ENCODE measurements at regions not wholly inside any gene's neighbourhood (a gene's known extent, or its start where the extent isn't known, plus 50 kb on each side); places are given as distances from the start of the nearest gene placed in this dataset.

- TF ChIP-seq REST (IDR thresholded peaks at IDR 0.05; ENCODE audit: low read depth) (no peak), SP1 (IDR thresholded peaks at IDR 0.05; ENCODE audit: low read depth) (no peak), ZBTB33 (IDR thresholded peaks at IDR 0.05; ENCODE audit: extremely low read depth, insufficient replicate concordance, low read length) (no peak), ELF1 (IDR thresholded peaks at IDR 0.05; ENCODE audit: borderline replicate concordance, low read depth) (no peak)
Observed at GRCh38 chr20:40958598-40958997, 70.0 kb upstream of the TOP1 start (continued).

GRCh38 chr20:40959325-40960092 lies 69.1 kb upstream of the TOP1 start:
- Histone ChIP-seq H3K27me3 (ENCODE audit: insufficient read depth, low read length) (no peaks in the 10 kb centered on the region), H3K4me1 (ENCODE audit: control insufficient read depth in 1 of 2, insufficient read depth in 2 of 2, low read length in 2 of 2) (peaks cover 0 to 9% of the 10 kb centered on the region in 2 experiments; a peak in 3 of 4 replicates), H3K9ac (ENCODE audit: low read length) (no peak overlapping the region), H3K27ac (ENCODE audit: low read depth, low read length) (no peak overlapping the region), H3K9me2 (ENCODE audit: insufficient read depth) (no peaks in the 10 kb centered on the region), H3K36me3 (ENCODE audit: control insufficient read depth in 1 of 2, insufficient read depth in 2 of 2, low read length in 2 of 2) (no peaks in the 10 kb centered on the region), H4K20me1 (ENCODE audit: insufficient read depth) (no peaks in the 10 kb centered on the region), H3K9me3 (ENCODE audit: control insufficient read depth in 1 of 2, insufficient read depth in 1 of 2, low read depth in 1 of 2, low read length in 2 of 2) (no peaks in the 10 kb centered on the region), H3K4me2 (ENCODE audit: low read length) (no peak overlapping the region), H3K4me3 (replicated peaks in 1 of 2; ENCODE audit: low read depth in 1 of 2, low read length in 2 of 2) (no peak overlapping the region), H2AFZ (ENCODE audit: low read depth, low read length, poor library complexity, severe bottlenecking) (no peak overlapping the region), H3K79me2 (ENCODE audit: insufficient read depth, low read length) (no peaks in the 10 kb centered on the region)
- BruUV-seq (replicated peaks) = no TSS peak
- ChIA-PET CTCF (no interaction called here), RAD21 (ENCODE audit: low non-redundant PET in 1 of 2, low total read pairs in 2 of 2, uncharacterized antibody in 2 of 2, unreplicated experiment in 2 of 2) (no interaction called here), POLR2A (no interaction called here)
- intact Hi-C loops (cut with micrococcal nuclease) = loop anchor here (5.0 kb wide), 3 partner anchors 227 to 1847 kb away; no protein-coding TSS in a partner anchor
- no peak for TF ChIP-seq TCF7L2 (IDR thresholded peaks at IDR 0.05; ENCODE audit: borderline replicate concordance, extremely low read depth, insufficient read depth, insufficient read length)
- no peak for TF ChIP-seq CBX3 (IDR thresholded peaks at IDR 0.05; ENCODE audit: low read depth)
- no peak for TF ChIP-seq YY1 (IDR thresholded peaks at IDR 0.05; ENCODE audit: extremely low read depth, insufficient replicate concordance, low read depth, low read length)
- TF ChIP-seq EZH2 (IDR thresholded peaks at IDR 0.05) = no peak
- no peak for TF ChIP-seq ZBTB33 (IDR thresholded peaks at IDR 0.05; ENCODE audit: extremely low read depth, insufficient replicate concordance, low read length)
- no peak for TF ChIP-seq ZNF274 (IDR thresholded peaks at IDR 0.05; ENCODE audit: low read depth, low read length)
- no peak for TF ChIP-seq EGR1 (IDR thresholded peaks at IDR 0.05; ENCODE audit: low read depth)
- no peak for TF ChIP-seq RAD21 (IDR thresholded peaks at IDR 0.05; ENCODE audit: low read depth)
- no peak for TF ChIP-seq MAX (IDR thresholded peaks at IDR 0.05)
- no peak for TF ChIP-seq ELF1 (IDR thresholded peaks at IDR 0.05; ENCODE audit: borderline replicate concordance, low read depth)
- no peak for TF ChIP-seq SIN3A (IDR thresholded peaks at IDR 0.05; ENCODE audit: low read depth)
- TF ChIP-seq JUND (IDR thresholded peaks at IDR 0.05) = no peak
- no peak for ATAC-seq
- no peak for DNase-seq (ENCODE audit: low read depth, low spot score)
